H1 (cell line): ENCODE measurements at regions not wholly inside any gene's neighbourhood (a gene's known extent, or its start where the extent isn't known, plus 50 kb on each side); places are given as distances from the start of the nearest gene placed in this dataset.

ENCODE experiments used
- CTCF ChIA-PET: fragments of 300-600 bp; sonication (Branson Sonifier 250); formaldehyde crosslinking; loops from one replicate; lab custom pipeline; 2021; ENCODE audit not compliant: partially characterized antibody; lab: Charles Lee
- POLR2A ChIA-PET: fragments of 300-600 bp; sonication (Branson Sonifier 250); formaldehyde crosslinking; loops from one replicate; lab custom pipeline; 2021; ENCODE audit warnings: inconsistent platforms; ENCODE audit not compliant: partially characterized antibody; lab: Charles Lee
- DNase-seq, 2 experiments: peaks; one replicate each; pipeline versions ENCODE4 v3.0.0 to v3.0.0-alpha.2; 2010 to 2022; ENCODE audit warnings: low spot score in 2 of 2, low read depth in 1 of 2, mixed read lengths in 1 of 2
- FAIRE-seq: peaks from 2 replicates; lab custom pipeline; 2011; peaks lifted over from hg19 to GRCh38; lab: Jason Lieb, UNC
- H2AFZ ChIP-seq: 2 replicates; pipeline ENCODE4 v1.8.1; 2012; ENCODE audit warnings: low read length, inconsistent platforms
- H2AK5ac ChIP-seq: 2 replicates; pipeline ENCODE4 v1.6.1; 2013; ENCODE audit warnings: low read depth, low read length
- H2BK120ac ChIP-seq: replicated peaks from 2 replicates; pipeline ENCODE3; 2013; ENCODE audit warnings: low read depth, low read length, inconsistent platforms
- H2BK12ac ChIP-seq: 2 replicates; pipeline ENCODE4 v1.6.1; 2013; ENCODE audit warnings: low read depth, low read length
- H2BK15ac ChIP-seq: 2 replicates; pipeline ENCODE4 v1.6.1; 2013; ENCODE audit warnings: low read length
- H2BK20ac ChIP-seq: 2 replicates; pipeline ENCODE4 v1.6.1; 2013; ENCODE audit warnings: low read length
- H2BK5ac ChIP-seq: 2 replicates; pipeline ENCODE4 v1.6.1; 2013; ENCODE audit warnings: low read depth, low read length
- H3K14ac ChIP-seq: 2 replicates; pipeline ENCODE4 v1.6.1; 2013; ENCODE audit warnings: inconsistent platforms; ENCODE audit not compliant: insufficient read length
- H3K18ac ChIP-seq: 2 replicates; pipeline ENCODE4 v1.6.1; 2013; ENCODE audit warnings: low read length; ENCODE audit errors: extremely low read depth
- H3K23ac ChIP-seq: 2 replicates; pipeline ENCODE4 v1.6.1; 2013; ENCODE audit warnings: inconsistent platforms; ENCODE audit not compliant: insufficient read length
- H3K23me2 ChIP-seq: 2 replicates; pipeline ENCODE4 v1.6.1; 2013; ENCODE audit warnings: low read depth, low read length
- H3K27ac ChIP-seq: 2 replicates; pipeline ENCODE4 v1.6.1; 2011; ENCODE audit warnings: low read depth, low read length, inconsistent platforms
- H3K27me3 ChIP-seq, 4 experiments: replicated peaks in 1 of 4; 1 replicate in 1 of 4; 2 replicates in 3 of 4; pipeline versions ENCODE4 v1.6.1 to v1.8.1; 2011 to 2013; ENCODE audit warnings: low read length in 3 of 4, mild to moderate bottlenecking in 3 of 4, inconsistent platforms in 2 of 4, mixed read lengths in 2 of 4, moderate library complexity in 1 of 4; ENCODE audit not compliant: control insufficient read depth in 3 of 4, insufficient read depth in 3 of 4; ENCODE audit errors: extremely low read depth in 1 of 4
- H3K36me3 ChIP-seq, 4 experiments: 2 replicates each; pipeline versions ENCODE4 v1.6.1 to v1.8.1; 2011 to 2013; ENCODE audit warnings: mild to moderate bottlenecking in 4 of 4, low read length in 3 of 4, moderate library complexity in 2 of 4, control low read depth in 1 of 4, inconsistent platforms in 1 of 4; ENCODE audit not compliant: insufficient read depth in 4 of 4, control insufficient read depth in 2 of 4
- H3K4ac ChIP-seq: replicated peaks from 2 replicates; pipeline ENCODE3; 2013; ENCODE audit warnings: low read length, low read depth, mixed read lengths, inconsistent platforms; ENCODE audit not compliant: insufficient read length
- H3K4me1 ChIP-seq, 4 experiments: replicated peaks in 1 of 4; 1 replicate in 1 of 4; 2 replicates in 3 of 4; pipeline versions ENCODE4 v1.6.1 to v1.8.1; 2011 to 2013; ENCODE audit warnings: low read length in 3 of 4, inconsistent platforms in 2 of 4, mixed read lengths in 1 of 4; ENCODE audit not compliant: insufficient read depth in 4 of 4, control insufficient read depth in 3 of 4
- H3K4me2 ChIP-seq, 2 experiments: 2 replicates each; pipeline versions ENCODE4 v1.6.1 to v1.8.1; 2011 to 2013; ENCODE audit warnings: low read depth in 2 of 2, low read length in 2 of 2, control low read depth in 1 of 2, inconsistent platforms in 1 of 2, mild to moderate bottlenecking in 1 of 2; ENCODE audit not compliant: insufficient read depth in 1 of 2
- H3K4me3 ChIP-seq, 4 experiments: fragments of 200-600, 300-600 bp in 1 of 4; sonication (generic), shearing (Covaris generic), sonication (Bioruptor Twin) in 1 of 4; 2 replicates each; pipeline versions ENCODE4 v1.5.1 to v1.8.1; 2011 to 2016; ENCODE audit warnings: low read length in 4 of 4, low read depth in 3 of 4, control low read depth in 2 of 4, inconsistent platforms in 2 of 4, mild to moderate bottlenecking in 2 of 4, mixed read lengths in 1 of 4, moderate library complexity in 1 of 4; ENCODE audit not compliant: insufficient read depth in 2 of 4; ENCODE audit errors: extremely low read depth in 1 of 4
- H3K56ac ChIP-seq: replicated peaks from 2 replicates; pipeline ENCODE3; 2013; ENCODE audit warnings: low read depth, mild to moderate bottlenecking, mixed read lengths, low read length, inconsistent platforms; ENCODE audit not compliant: insufficient read length
- H3K79me1 ChIP-seq: 2 replicates; pipeline ENCODE4 v1.6.1; 2013; ENCODE audit warnings: low read depth, low read length, control low read depth
- H3K79me2 ChIP-seq, 2 experiments: 2 replicates each; pipeline versions ENCODE4 v1.6.1 to v1.8.1; 2012 to 2013; ENCODE audit warnings: low read length in 2 of 2, mild to moderate bottlenecking in 2 of 2, inconsistent platforms in 1 of 2; ENCODE audit not compliant: insufficient read depth in 2 of 2, control insufficient read depth in 1 of 2
- H3K9ac ChIP-seq, 4 experiments: replicated peaks in 1 of 4; 1 replicate in 1 of 4; 2 replicates in 3 of 4; pipeline versions ENCODE4 v1.6.1 to v1.8.1; 2011 to 2013; ENCODE audit warnings: low read depth in 3 of 4, low read length in 3 of 4, control low read depth in 2 of 4, mild to moderate bottlenecking in 2 of 4, moderate library complexity in 2 of 4, inconsistent platforms in 1 of 4; ENCODE audit errors: extremely low read depth in 1 of 4
- H3K9me3 ChIP-seq, 2 experiments: 2 replicates each; pipeline versions ENCODE4 v1.6.1 to v1.8.1; 2012 to 2013; ENCODE audit warnings: mild to moderate bottlenecking in 2 of 2, moderate library complexity in 2 of 2, control low read depth in 1 of 2, inconsistent platforms in 1 of 2, low read depth in 1 of 2, low read length in 1 of 2, mixed read lengths in 1 of 2; ENCODE audit not compliant: insufficient read depth in 2 of 2
- H4K20me1 ChIP-seq, 2 experiments: replicated peaks in 1 of 2; 2 replicates each; pipeline versions ENCODE3 to v1.8.1; 2011 to 2013; ENCODE audit warnings: inconsistent platforms in 2 of 2, low read length in 2 of 2, mild to moderate bottlenecking in 1 of 2; ENCODE audit not compliant: insufficient read depth in 2 of 2, control insufficient read depth in 1 of 2
- H4K5ac ChIP-seq: 2 replicates; pipeline ENCODE4 v1.6.1; 2013; ENCODE audit warnings: low read length, low read depth, mixed read lengths, inconsistent platforms; ENCODE audit not compliant: insufficient read length
- H4K8ac ChIP-seq: 2 replicates; pipeline ENCODE4 v1.8.0; 2013; ENCODE audit warnings: mild to moderate bottlenecking, moderate library complexity, low read length, inconsistent platforms; ENCODE audit not compliant: insufficient read depth; ENCODE audit errors: extremely low read depth
- H4K91ac ChIP-seq: replicated peaks from 2 replicates; pipeline ENCODE3; 2013; ENCODE audit warnings: low read length, mixed read lengths, inconsistent platforms; ENCODE audit not compliant: insufficient read length
- CREB1 ChIP-seq: IDR thresholded peaks from 2 replicates; pipeline ENCODE4 v1.6.1; 2012; ENCODE audit warnings: inconsistent platforms
- WGBS, 2 experiments: shearing (Covaris generic) in 1 of 2; methylation state at CpG; one replicate each; pipeline versions ENCODE4 v1.1.6 to v1.1.7; 2013 to 2015; ENCODE audit warnings: low lambda C conversion rate in 2 of 2, mixed read lengths in 2 of 2, inconsistent platforms in 1 of 2, low coverage in 1 of 2, missing lambda C conversion rate in 1 of 2; ENCODE audit not compliant: insufficient replicate concordance in 2 of 2, insufficient coverage in 1 of 2, insufficient read length in 1 of 2; ENCODE audit errors: extremely low coverage in 1 of 2, missing lambda C conversion rate in 1 of 2; 5-methylcytosine and 5-hydroxymethylcytosine counted together

- Histone ChIP-seq H3K14ac (no peak overlapping the region), H3K4me3 (no peak overlapping the region), H3K79me2 (no peaks in the 10 kb centered on the region), H2BK5ac (no peak overlapping the region)
- WGBS, 2 experiments = 89% methylated on average over 3 of the region's 3 CpGs; no CpG with 5 or more reads in 1 of the 2 experiments
- TF ChIP-seq CREB1 = no peak
- TF ChIP-seq, all 59 proteins: peak for 0
- H4K8ac ChIP-seq = no peak overlapping the region
- no peaks in the 10 kb centered on the region for H3K23me2 ChIP-seq
- no peak overlapping the region for H3K4me2 ChIP-seq
- no peaks in the 10 kb centered on the region for H3K36me3 ChIP-seq
- no peaks in the 10 kb centered on the region for H3K9me3 ChIP-seq
- no peaks in the 10 kb centered on the region for H4K20me1 ChIP-seq
- no peak overlapping the region for H2BK20ac ChIP-seq
- FAIRE-seq (no peak), DNase-seq (no peak)
- no peak overlapping the region for H4K5ac ChIP-seq
- H3K23ac ChIP-seq = no peak overlapping the region
- no peak overlapping the region for H2AK5ac ChIP-seq
- no peak overlapping the region for H3K56ac ChIP-seq
- no peaks in the 10 kb centered on the region for H3K27me3 ChIP-seq
- no peak overlapping the region for H3K9ac ChIP-seq
- H3K79me1 ChIP-seq = no peaks in the 10 kb centered on the region
- ChIA-PET CTCF (no interaction called here), POLR2A (no interaction called here)
- no peak overlapping the region for H4K91ac ChIP-seq
- no peak overlapping the region for H2BK12ac ChIP-seq
- no peak overlapping the region for H2BK15ac ChIP-seq
- H3K18ac ChIP-seq = no peak overlapping the region
- peaks cover 0 to 3% (median 1%) of the 10 kb centered on the region in 4 experiments; a peak in 1 of 7 replicates for H3K4me1 ChIP-seq
- no peak overlapping the region for H3K27ac ChIP-seq
- no peak overlapping the region for H2BK120ac ChIP-seq
- H2AFZ ChIP-seq = no peak overlapping the region
- H3K4ac ChIP-seq = no peak overlapping the region
Measured at GRCh38 chr15:35624881-35625280, 78.9 kb upstream of the DPH6 start.
